GM19043 (cell line): ENCODE measurements at regions not wholly inside any gene's neighbourhood (a gene's known extent, or its start where the extent isn't known, plus 50 kb on each side); places are given as distances from the start of the nearest gene placed in this dataset.
"Not testable (repeated sequence)": the region's sequence is repeated elsewhere in the genome, so short reads cannot be mapped to it uniquely, and the experiment has no call there.

Source experiments
- ATAC-seq: cut with Tn5 transposase; IDR thresholded peaks from one replicate; pipeline ENCODE4 v1.9.1; 2021; ENCODE audit warnings: low read depth; ENCODE audit not compliant: unreplicated experiment

DNA sequence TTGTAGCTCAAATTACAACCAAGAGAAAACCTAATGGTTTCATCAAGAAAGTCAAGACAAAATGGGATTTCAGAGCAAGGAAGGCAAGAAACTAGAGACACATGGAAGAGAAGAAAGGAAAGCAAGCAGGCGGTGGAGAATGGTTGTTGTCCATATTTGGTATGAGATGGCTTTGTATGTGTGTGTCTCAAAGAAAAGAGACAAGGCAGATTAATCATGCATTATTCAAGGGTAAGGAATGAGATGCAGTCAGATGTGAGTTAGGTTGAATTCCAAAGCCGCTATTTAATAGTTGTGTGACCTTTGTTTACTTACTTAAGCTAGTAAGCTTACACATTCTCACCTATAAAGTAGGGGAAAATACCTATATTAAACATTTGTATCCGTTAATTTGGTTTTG lies 1029.6 kb downstream of the CDH11 start:
- ATAC-seq, result no peak

GRCh38 chr16:64090327-64090726 lies 1031.5 kb downstream of the CDH11 start:
- ATAC-seq, result no peak

GRCh38 chr16:64089697-64090096 lies 1032.2 kb downstream of the CDH11 start:
- ATAC-seq, result no peak

- ATAC-seq, result no peak
These were observed 1033.0 kb downstream of the CDH11 start for GRCh38 chr16:64088838-64089237.

DNA sequence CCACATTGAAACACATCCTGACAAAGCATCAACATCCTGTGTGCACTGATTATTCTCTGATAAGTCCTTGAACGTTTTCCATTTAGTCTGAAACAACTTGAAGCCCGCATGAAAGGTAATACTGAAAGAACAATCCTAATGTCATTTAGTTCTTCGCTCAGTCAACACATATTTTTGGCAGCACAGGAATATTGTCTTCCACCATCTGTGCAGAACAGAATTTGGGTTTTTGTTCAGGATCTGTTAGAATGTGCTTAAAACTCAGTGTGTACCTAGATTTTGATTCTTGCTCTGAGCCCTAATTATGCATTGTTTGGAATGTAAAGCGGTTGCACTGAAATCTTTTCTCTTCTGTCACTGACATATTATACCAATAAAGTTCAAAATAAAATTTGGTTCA lies 1036.6 kb downstream of the CDH11 start:
- ATAC-seq, result no peak

- ATAC-seq, result no peak
These were observed 1037.2 kb downstream of the CDH11 start for GRCh38 chr16:64084706-64085105.

- ATAC-seq, result no peak
These were observed 1038.3 kb downstream of the CDH11 start for GRCh38 chr16:64083428-64084129.

DNA sequence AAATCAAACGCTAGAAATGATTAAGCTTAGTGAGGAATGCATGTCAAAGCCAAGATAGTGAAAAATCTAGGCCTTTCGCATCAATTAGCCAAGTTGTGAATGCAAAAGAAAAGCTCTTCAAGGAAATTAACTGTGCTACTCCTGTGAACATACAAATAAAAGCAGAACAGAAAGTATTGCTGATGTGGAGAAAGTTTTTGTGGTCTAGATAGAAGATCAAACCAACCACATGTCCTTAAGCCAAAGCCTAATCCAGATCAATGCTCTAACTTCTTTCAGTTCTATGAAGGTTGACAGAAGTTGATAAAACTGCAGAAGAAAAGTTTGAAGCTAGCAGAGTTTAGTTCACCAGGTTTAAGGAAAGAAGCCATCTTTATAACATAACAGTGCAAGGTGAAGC lies 1044.6 kb downstream of the CDH11 start:
- ATAC-seq, result no peak

- no peak for ATAC-seq
These were observed 1047.2 kb downstream of the CDH11 start for GRCh38 chr16:64074706-64075105.

DNA sequence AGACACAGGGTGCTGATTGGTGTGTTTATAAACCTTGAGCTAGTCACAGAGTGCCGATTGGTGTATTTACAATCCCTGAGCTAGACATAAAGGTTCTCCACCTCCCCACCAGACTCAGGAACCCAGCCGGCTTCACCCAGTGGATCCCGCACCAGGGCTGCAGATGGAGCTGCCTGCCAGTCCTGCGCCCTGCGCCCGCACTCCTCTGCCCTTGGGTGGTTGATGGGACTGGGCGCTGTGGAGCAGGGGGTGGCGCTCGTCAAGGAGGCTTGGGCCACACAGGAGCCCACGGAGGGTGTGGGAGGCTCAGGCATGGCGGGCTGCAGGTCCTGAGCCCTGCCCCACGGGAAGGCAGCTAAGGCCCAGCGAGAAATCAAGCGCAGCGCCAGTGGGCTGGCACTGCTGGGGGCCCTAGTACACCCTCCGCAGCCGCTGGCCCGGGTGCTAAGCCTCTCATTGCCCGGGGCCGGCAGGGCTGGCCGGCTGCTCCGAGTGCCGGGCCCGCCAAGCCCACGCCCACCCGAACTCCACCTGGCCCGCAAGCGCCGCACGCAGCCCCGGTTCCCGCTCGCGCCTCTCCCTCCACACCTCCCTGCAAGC lies 1049.6 kb downstream of the CDH11 start:
- ATAC-seq, result not testable (repeated sequence)

DNA sequence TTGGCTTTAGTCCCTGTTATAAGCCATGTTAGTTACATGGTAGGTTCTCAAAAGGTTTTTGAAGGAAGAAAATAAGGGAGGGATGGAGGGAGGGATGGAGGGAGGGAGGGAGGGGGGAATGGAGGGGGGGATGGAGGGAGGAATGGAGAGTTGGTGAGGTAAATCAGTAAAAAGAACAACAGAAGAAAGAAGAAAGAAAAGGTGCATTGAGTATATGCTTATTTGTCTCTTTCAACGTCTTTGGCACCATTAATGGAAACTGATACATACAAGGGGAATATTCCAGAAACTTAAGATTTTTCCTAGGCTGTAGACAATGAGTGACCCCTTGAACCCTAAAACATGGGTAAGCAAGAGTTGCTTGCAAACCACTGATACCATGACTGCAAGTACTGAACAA lies 1056.3 kb downstream of the CDH11 start:
- ATAC-seq, result no peak

- ATAC-seq, result no peak
These were observed 1060.2 kb downstream of the CDH11 start for GRCh38 chr16:64061621-64062020.

GRCh38 chr16:64060631-64061030 lies 1061.2 kb downstream of the CDH11 start:
- no peak for ATAC-seq

GRCh38 chr16:64058685-64059084 lies 1063.2 kb downstream of the CDH11 start:
- no peak for ATAC-seq

- ATAC-seq, result no peak
These were observed 1070.0 kb downstream of the CDH11 start for GRCh38 chr16:64051824-64052223.

DNA sequence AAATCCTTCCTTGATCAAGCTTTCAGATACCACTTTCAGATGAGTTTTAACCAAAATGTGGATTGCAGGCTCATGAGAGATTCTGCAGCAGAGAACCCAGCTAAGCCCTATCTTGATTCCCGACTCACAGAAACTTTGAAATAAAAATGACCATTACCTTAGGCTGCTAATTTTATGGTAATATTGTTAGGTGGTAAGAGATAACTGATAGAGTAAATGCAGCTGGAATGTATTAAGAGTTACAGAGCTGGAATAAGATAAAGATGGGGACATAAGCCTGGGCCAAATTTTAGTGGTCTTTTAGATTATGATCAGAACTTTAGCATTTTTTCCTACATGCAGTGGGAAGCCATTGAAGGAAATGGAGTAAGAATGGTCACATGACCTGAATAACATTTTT lies 1074.0 kb downstream of the CDH11 start:
- ATAC-seq, result no peak

- ATAC-seq, result no peak
These were observed 1074.7 kb downstream of the CDH11 start for GRCh38 chr16:64047207-64047606.

DNA sequence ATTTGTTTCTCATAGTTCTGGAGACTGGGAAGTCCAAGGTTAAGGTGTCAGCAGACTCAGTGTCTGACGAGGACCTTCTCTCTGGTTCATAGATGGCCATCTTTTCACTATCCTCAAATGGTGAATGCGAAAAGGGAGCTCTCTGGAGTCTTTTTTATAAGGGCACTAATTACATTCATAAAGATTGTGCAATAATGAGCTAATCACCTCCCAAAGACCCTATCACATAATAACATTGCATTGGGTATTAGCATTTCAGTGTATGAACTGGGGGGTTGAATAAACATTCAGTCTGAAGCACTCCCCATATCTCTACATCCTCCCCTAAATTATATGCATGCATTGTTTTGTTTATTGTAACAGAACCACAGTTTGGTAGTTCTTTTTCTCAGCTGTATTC lies 1086.5 kb downstream of the CDH11 start:
- ATAC-seq, result no peak

DNA sequence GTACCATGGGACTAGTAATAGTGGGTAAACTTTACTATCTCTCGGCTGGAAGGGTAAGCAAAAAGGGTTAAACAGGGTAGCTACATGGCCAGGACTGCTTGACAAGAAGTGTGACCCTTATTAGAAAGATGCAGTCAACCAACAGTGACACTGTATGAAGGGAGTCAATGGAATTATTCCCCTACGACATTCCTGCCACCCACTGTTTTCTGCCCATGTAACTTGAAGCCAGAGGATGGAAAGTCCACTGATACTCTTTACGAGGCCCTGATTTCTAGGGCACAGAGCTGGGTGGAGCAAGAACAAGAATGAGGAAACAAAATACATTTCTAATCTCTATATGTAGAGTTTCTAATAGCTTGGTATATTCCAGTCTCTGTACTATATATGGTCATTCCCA lies 1102.5 kb downstream of the CDH11 start:
- ATAC-seq, result no peak

DNA sequence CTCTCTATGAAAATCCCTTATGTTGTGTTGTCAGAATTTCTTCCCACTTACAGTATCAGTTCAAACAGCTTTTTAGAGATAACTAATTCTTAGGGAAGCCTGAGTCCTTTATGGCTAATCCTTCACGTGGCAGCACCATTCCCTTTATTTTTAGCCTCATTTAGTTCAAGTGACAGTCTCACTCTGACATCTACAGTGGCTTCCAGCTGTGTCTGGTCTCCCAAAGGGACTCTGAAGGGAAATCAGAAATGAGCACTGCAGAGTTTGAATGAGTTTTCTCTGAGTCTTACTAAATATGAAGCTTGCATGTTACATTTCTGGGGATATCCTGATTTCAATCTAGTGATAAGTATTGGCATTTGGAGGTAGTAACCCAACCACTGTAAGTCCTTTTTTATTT lies 1104.1 kb downstream of the CDH11 start:
- no peak for ATAC-seq

GRCh38 chr16:64013856-64014255 lies 1108.0 kb downstream of the CDH11 start:
- ATAC-seq, result no peak

DNA sequence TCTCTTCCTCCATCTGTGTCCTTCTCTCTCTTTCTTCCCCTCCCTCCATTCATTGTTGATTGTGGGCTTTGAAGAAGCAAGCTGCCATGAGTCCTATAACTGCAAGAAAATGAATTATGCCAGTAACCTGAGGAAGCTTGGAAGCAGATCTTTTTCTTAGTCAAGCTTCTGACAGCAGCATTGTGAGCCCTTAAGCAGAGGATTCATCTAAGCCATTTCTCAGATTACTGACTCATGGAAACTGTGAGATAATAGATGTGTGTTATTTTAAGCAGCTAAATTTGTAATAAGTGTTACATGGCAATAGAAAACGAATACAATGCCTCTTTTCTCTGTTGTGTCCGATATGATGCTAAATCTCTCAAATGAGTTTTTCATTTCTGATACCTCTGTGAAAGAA lies 1109.7 kb downstream of the CDH11 start:
- ATAC-seq, result no peak

GRCh38 chr16:64011650-64012049 lies 1110.2 kb downstream of the CDH11 start:
- no peak for ATAC-seq
